ENCODE measurements at regions not wholly inside any gene's neighbourhood (a gene's known extent, or its start where the extent isn't known, plus 50 kb on each side); places are given as distances from the start of the nearest gene placed in this dataset.

- TF ChIP-seq CTCF (IDR thresholded peaks at IDR 0.05): no peak
Observed at GRCh38 chr5:25020454-25020853, 375.7 kb upstream of the CDH10 start.

- TF ChIP-seq CTCF (IDR thresholded peaks at IDR 0.05): no peak
Observed at GRCh38 chr5:25009063-25009462, 364.3 kb upstream of the CDH10 start.

GRCh38 chr5:25006734-25007133 lies 362.0 kb upstream of the CDH10 start:
- TF ChIP-seq CTCF (IDR thresholded peaks at IDR 0.05): peak; percentile 70

- TF ChIP-seq CTCF (IDR thresholded peaks at IDR 0.05): no peak
Observed at GRCh38 chr5:25006237-25006636, 361.5 kb upstream of the CDH10 start.

- no peak for TF ChIP-seq CTCF (IDR thresholded peaks at IDR 0.05)
Observed at GRCh38 chr5:25005431-25005830, 360.7 kb upstream of the CDH10 start.

GRCh38 chr5:25002371-25002770 lies 357.6 kb upstream of the CDH10 start:
- no peak for TF ChIP-seq CTCF (IDR thresholded peaks at IDR 0.05)

- no peak for TF ChIP-seq CTCF (IDR thresholded peaks at IDR 0.05)
Observed at GRCh38 chr5:24999732-25000131, 355.0 kb upstream of the CDH10 start.

GRCh38 chr5:24998641-24999040 lies 353.9 kb upstream of the CDH10 start:
- TF ChIP-seq CTCF (IDR thresholded peaks at IDR 0.05): no peak

All from LNCAP (cell line).